Muscle of back (tissue), 3 donors: ENCODE measurements at regions not wholly inside any gene's neighbourhood (a gene's known extent, or its start where the extent isn't known, plus 50 kb on each side); places are given as distances from the start of the nearest gene placed in this dataset.

Experiments used
- DNase-seq, 3 donors: peaks; one replicate each; pipeline versions ENCODE4 v3.0.0 to v3.0.0-alpha.2; 2013

GRCh38 chr6:144335311-144335861 lies 50.3 kb downstream of the UTRN start:
- no peak for DNase-seq

GRCh38 chr6:144335914-144336313 lies 50.8 kb downstream of the UTRN start:
- DNase-seq = no peak

DNA sequence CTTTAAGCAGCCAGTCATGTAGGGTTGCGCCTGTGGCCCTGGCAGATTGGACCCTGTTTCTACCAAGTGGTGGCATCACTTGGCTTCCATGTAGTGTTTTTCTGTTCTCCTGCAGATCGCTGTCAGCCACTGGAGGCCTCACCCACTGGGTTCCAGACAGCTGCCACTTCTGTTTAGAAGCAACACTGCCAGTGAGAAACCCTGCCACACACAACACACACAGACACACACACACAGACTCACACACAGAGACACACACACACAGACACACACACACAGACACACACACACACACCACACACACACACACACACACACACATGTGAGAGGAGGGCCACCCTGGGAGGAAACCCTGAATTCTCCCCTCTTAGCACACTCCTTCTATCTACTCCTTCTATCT lies 51.8 kb downstream of the UTRN start:
- no peak for DNase-seq

DNA sequence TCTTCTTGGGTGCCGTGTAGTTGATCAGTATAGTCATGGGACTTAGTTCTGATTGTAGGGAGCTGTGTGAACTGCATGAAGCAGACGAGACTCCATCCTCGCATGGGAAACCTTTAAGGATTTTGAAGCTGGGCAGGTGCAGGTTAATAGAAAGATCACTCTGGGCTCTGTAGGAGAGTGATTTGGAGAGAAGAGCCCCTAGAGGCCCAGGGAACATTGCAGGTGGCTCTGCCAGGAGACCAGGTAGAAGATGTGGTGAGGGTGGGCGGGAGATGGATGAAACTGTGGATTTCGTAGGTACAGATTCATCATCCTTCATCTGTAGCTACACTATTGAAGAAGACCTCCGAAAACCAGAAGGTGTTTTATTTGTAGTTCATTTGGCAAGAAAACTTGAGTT lies 53.3 kb downstream of the UTRN start:
- no peak for DNase-seq

DNA sequence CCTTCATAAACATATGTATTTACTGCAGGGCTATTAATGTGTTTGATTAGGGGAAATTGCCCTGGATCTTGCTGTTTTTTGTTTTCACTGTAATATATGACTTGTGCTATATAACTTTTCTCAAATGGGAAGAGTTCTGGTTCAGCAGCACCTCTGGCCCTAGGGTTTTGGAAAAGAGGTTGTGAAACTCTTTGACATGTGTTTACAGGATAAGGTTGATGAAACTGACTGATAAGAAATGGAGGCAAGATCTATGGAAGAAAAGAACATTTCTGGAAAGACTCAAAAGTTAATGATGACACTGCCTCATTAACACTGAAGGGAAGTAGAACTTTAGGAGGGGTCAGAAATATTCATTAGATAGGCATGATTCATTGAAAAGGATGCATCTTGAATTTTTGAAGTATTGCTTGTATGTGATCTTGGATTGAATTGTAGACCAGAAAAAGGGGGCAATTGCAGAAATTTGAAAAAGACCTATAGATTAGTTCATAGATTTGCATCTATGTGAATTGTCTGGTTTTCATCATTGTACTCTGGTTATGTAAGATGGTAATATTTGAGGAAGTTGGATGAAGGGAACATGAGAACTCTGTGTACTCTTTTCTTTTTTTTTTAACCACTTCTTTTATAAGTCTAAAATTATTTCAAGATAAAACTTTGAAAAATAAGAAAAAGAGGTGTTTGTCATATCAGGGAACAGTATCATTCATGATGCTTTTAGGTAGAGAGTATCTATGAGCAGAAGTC lies 54.0 kb downstream of the UTRN start:
- DNase-seq = no peak

DNA sequence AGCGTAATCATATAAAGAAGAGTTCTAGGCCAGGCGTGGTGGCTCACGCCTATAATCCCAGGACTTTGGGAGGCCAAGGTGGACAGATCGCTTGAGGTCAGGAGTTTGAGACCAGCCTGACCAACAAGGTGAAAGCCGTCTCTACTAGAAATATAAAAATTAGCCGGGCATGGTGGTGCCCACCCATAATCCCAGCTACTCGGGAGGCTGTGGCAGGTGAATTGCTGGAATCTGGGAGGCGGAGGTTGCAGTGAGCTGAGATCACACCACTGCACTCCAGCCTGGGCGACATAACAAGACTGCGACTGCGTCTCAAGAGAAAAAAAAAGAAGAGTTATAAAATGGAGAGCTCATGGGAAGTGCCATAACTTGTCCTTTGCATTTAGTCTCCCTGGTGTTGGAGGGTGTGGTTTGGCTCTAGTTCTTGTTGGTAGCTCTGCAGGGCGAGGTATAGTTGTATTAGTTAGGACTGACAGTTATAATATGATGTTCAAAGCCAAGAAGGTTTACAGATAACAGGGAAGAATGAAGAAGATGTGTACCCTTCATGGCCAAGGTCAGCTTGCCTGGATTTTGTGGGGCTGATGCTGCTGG lies 54.8 kb downstream of the UTRN start:
- no peak for DNase-seq

- DNase-seq = no peak
Measured at GRCh38 chr6:144340541-144341371, 55.6 kb downstream of the UTRN start.

- DNase-seq = no peak
Measured at GRCh38 chr6:144341831-144342527, 56.8 kb downstream of the UTRN start.

DNA sequence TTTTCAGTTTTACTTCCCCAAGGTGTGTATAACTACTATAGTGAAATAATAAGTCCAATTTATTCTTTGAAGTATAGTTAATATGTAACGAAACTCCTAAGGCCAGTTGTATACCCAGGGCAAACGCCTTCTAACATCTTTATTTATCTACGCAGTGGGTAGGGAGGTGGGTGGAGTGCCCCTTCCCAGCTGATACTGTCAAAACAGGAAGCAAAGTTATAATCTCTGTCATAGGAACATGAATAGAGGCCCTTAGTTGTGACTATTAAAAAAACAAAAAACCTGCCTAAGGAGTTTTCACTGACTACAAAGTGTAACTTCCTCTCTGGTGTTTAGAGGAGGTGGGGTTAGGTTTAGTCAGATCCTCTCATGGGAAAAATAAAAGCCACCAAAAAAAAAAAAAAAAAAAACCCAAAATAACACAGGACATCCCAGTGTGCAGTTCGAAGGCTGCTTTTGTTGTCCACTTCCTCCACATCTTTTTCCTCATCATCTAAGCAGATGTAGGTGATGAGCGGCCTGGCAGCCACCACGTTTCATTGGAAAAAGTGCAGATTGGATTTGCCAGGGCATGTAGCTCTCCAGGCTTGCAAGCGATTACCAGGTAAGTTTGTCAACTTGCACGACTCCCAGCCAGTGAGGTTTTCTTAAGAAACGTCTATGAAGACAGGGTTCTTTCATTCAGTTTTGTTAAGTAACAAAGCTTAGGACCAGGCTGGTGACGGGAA lies 58.7 kb downstream of the UTRN start:
- no peak for DNase-seq

DNA sequence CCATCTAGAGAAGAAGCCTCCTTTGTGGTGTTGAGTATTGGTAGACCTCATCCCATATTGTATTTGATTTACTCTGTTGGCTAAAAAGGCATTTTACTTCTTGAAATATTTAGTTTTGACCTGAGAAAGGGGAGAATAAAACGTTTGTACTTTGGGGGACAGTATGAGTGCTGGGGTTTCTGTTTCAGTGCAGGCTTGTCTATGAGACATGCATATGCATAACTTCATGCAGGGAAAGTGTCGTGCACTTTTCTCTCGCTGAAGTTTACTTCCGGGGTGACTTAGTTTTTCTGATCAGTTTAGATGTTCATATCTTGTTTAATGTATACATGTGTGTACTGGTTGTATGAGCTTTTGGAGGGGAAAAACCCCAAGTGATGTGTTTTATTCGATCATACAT lies 59.5 kb downstream of the UTRN start:
- no peak for DNase-seq

GRCh38 chr6:144345451-144345850 lies 60.3 kb downstream of the UTRN start:
- no peak for DNase-seq

GRCh38 chr6:144346719-144347447 lies 61.7 kb downstream of the UTRN start:
- peak in 1 of 3 donors; percentile 57 for DNase-seq

GRCh38 chr6:144347448-144347759 lies 62.3 kb downstream of the UTRN start:
- no peak for DNase-seq

- DNase-seq = no peak
Measured at GRCh38 chr6:144347933-144348332, 62.8 kb downstream of the UTRN start.

DNA sequence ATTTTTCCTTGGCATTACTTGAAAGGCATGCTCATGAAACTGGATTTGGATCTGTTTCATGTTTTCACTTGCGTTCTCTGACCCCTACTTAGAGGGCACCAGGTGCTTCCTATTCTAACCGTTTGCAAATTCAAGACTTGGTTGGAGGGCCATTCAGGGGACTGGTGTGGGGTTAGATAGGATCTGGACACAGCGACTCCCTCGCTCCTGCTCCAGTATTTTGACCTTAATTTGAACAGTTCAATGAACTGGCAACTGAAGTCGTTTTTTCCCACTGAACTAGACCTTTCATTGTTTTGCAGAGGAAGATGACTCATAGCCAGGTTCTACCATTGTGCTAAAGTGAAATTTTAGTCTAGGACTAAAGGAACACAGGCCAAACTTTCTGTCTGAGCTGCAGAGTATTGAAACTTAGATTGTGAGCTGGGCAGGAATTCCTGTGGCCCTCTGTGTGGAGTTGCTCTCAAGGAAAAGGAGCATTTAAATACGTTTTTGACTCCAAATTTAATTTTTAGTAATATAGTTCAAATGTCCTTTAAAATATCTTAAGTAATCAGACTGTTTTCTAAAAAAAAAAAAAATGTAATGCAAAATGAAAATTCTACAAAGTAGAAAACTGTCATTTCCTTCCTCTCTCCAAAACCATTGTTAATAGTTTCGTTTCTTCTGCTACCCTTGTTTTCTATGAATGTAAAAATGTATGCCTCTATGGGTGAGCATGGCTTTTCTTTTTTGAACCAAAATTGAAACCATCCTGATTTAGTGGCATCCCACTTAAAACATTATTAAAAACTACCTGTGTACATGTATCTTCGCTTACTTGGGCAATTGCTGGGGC lies 64.8 kb downstream of the UTRN start:
- DNase-seq = peak in 2 of 3 donors; percentile 30 to 62

GRCh38 chr6:144350528-144350880 lies 65.4 kb downstream of the UTRN start:
- DNase-seq = peak in 1 of 3 donors; percentile 65

GRCh38 chr6:144351379-144352127 lies 66.4 kb downstream of the UTRN start:
- no peak for DNase-seq

DNA sequence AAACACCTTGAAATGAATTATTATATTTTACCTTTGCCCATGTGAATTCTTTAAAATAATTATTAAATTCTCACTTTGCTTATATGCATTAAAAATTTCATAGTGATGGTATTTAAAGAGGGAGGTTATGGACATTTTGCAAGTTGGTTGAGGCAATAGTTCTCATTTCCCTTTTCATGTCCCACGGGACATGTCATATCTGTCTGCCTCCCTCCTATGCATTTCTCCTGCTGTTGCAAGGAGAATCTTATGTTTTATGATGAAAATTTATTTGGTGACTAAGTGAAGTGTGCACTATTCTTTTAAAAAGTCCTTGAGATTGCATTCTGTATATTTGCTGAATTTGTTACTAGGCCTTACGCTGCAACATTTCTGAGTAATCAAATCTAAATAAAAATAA lies 67.2 kb downstream of the UTRN start:
- no peak for DNase-seq

GRCh38 chr6:144353871-144354314 lies 68.8 kb downstream of the UTRN start:
- no peak for DNase-seq
